ENCODE measurements at regions not wholly inside any gene's neighbourhood (a gene's known extent, or its start where the extent isn't known, plus 50 kb on each side); places are given as distances from the start of the nearest gene placed in this dataset.

- Histone ChIP-seq H3K9me3 (ENCODE audit: low read depth, low read length) (no peaks in the 10 kb centered on the region), H3K36me3 (ENCODE audit: insufficient read depth, low read length) (no peaks in the 10 kb centered on the region), H3K4me2 (ENCODE audit: insufficient read depth, low read length) (no peak overlapping the region), H3K4me1 (ENCODE audit: insufficient read depth, low read length) (no peaks in the 10 kb centered on the region), H4K20me1 (ENCODE audit: insufficient read depth, low read length) (no peaks in the 10 kb centered on the region), H3K4me3 (ENCODE audit: insufficient read depth, low read length) (no peak overlapping the region), H3K27ac (ENCODE audit: low read depth, low read length) (no peak overlapping the region), H2AFZ (ENCODE audit: low read length) (no peak overlapping the region), H3K27me3 (ENCODE audit: insufficient read depth, low read length) (no peaks in the 10 kb centered on the region), H3K79me2 (ENCODE audit: insufficient read depth, low read length) (no peaks in the 10 kb centered on the region)
- TF ChIP-seq, protein P1, sequence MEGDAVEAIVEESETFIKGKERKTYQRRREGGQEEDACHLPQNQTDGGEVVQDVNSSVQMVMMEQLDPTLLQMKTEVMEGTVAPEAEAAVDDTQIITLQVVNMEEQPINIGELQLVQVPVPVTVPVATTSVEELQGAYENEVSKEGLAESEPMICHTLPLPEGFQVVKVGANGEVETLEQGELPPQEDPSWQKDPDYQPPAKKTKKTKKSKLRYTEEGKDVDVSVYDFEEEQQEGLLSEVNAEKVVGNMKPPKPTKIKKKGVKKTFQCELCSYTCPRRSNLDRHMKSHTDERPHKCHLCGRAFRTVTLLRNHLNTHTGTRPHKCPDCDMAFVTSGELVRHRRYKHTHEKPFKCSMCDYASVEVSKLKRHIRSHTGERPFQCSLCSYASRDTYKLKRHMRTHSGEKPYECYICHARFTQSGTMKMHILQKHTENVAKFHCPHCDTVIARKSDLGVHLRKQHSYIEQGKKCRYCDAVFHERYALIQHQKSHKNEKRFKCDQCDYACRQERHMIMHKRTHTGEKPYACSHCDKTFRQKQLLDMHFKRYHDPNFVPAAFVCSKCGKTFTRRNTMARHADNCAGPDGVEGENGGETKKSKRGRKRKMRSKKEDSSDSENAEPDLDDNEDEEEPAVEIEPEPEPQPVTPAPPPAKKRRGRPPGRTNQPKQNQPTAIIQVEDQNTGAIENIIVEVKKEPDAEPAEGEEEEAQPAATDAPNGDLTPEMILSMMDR (IDR thresholded peaks at IDR 0.05; ENCODE audit: extremely low read depth, low read depth, low read length): no peak
- DNase-seq (ENCODE audit: insufficient read length, low spot score, missing footprints): no peak
Measured at GRCh38 chr6:147728903-147729302, 220.4 kb downstream of the SAMD5 start.

DNA sequence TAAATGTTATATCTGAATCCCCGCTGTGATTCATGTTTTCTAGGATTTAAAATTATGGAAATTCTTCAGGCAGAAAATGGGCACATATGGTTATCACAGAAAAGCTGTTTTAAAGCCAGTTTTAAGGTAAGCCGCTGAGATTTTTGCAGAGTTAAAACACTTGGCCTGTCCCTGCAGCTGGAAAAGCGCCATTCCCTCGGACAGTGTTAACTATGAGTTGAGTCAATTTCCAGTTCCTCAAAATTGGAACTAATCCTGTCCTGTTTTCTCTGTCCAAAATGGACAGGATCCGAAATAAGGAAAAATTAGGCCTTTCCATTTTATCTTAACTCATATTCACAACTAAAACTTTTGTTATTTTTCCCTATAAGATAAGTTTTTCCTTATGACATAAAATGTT lies 225.2 kb downstream of the SAMD5 start:
- no peak overlapping the region for H3K4me3 ChIP-seq (ENCODE audit: insufficient read depth, low read length)
- no peaks in the 10 kb centered on the region for H4K20me1 ChIP-seq (ENCODE audit: insufficient read depth, low read length)
- no peak for DNase-seq (ENCODE audit: insufficient read length, low spot score, missing footprints)
- H3K27me3 ChIP-seq (ENCODE audit: insufficient read depth, low read length): no peaks in the 10 kb centered on the region
- H2AFZ ChIP-seq (ENCODE audit: low read length): no peak overlapping the region
- no peaks in the 10 kb centered on the region for H3K79me2 ChIP-seq (ENCODE audit: insufficient read depth, low read length)
- H3K9me3 ChIP-seq (ENCODE audit: low read depth, low read length): no peaks in the 10 kb centered on the region
- no peaks in the 10 kb centered on the region for H3K36me3 ChIP-seq (ENCODE audit: insufficient read depth, low read length)
- no peak overlapping the region for H3K4me2 ChIP-seq (ENCODE audit: insufficient read depth, low read length)
- TF ChIP-seq, protein P1 (IDR thresholded peaks at IDR 0.05; ENCODE audit: extremely low read depth, low read depth, low read length): no peak
- H3K4me1 ChIP-seq (ENCODE audit: insufficient read depth, low read length): no peaks in the 10 kb centered on the region
- no peak overlapping the region for H3K27ac ChIP-seq (ENCODE audit: low read depth, low read length)

DNA sequence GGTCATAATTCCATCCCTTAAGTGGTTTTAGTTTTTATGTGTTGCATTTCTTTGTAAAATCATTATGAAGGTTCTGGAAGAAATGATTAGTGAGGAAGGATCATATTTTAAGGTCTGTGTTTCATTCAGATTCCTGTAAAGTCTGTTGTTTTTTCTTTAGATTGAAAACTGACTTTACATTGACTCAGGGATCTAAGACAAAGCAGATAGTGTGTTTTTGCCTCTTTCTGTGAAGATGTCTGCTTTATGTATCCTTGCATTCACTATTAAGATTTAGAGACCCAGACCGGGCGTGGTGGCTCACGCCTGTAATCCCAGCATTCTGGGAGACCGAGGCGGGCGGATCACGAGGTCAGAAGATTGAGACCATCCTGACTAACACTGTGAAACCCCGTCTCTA lies 225.7 kb downstream of the SAMD5 start:
- Histone ChIP-seq H3K4me3 (ENCODE audit: insufficient read depth, low read length) (no peak overlapping the region), H3K27ac (ENCODE audit: low read depth, low read length) (no peak overlapping the region), H3K9me3 (ENCODE audit: low read depth, low read length) (no peaks in the 10 kb centered on the region), H3K4me2 (ENCODE audit: insufficient read depth, low read length) (no peak overlapping the region), H3K4me1 (ENCODE audit: insufficient read depth, low read length) (no peaks in the 10 kb centered on the region), H3K36me3 (ENCODE audit: insufficient read depth, low read length) (no peaks in the 10 kb centered on the region), H4K20me1 (ENCODE audit: insufficient read depth, low read length) (no peaks in the 10 kb centered on the region), H2AFZ (ENCODE audit: low read length) (no peak overlapping the region), H3K79me2 (ENCODE audit: insufficient read depth, low read length) (no peaks in the 10 kb centered on the region), H3K27me3 (ENCODE audit: insufficient read depth, low read length) (no peaks in the 10 kb centered on the region)
- no peak for DNase-seq (ENCODE audit: insufficient read length, low spot score, missing footprints)
- TF ChIP-seq, protein P1 (IDR thresholded peaks at IDR 0.05; ENCODE audit: extremely low read depth, low read depth, low read length): no peak

- Histone ChIP-seq H3K79me2 (ENCODE audit: insufficient read depth, low read length) (no peaks in the 10 kb centered on the region), H3K36me3 (ENCODE audit: insufficient read depth, low read length) (no peaks in the 10 kb centered on the region), H2AFZ (ENCODE audit: low read length) (no peak overlapping the region), H3K4me2 (ENCODE audit: insufficient read depth, low read length) (no peak overlapping the region), H3K4me3 (ENCODE audit: insufficient read depth, low read length) (no peak overlapping the region), H3K27ac (ENCODE audit: low read depth, low read length) (no peak overlapping the region), H4K20me1 (ENCODE audit: insufficient read depth, low read length) (no peaks in the 10 kb centered on the region), H3K27me3 (ENCODE audit: insufficient read depth, low read length) (no peaks in the 10 kb centered on the region), H3K9me3 (ENCODE audit: low read depth, low read length) (no peaks in the 10 kb centered on the region), H3K4me1 (ENCODE audit: insufficient read depth, low read length) (no peaks in the 10 kb centered on the region)
- TF ChIP-seq, protein P1 (IDR thresholded peaks at IDR 0.05; ENCODE audit: extremely low read depth, low read depth, low read length): no peak
- DNase-seq (ENCODE audit: insufficient read length, low spot score, missing footprints): no peak
Measured at GRCh38 chr6:147735924-147736323, 227.4 kb downstream of the SAMD5 start.

Measured in osteoblast (primary cell).